ENCODE measurements at regions not wholly inside any gene's neighbourhood (a gene's known extent, or its start where the extent isn't known, plus 50 kb on each side); places are given as distances from the start of the nearest gene placed in this dataset.

DNA sequence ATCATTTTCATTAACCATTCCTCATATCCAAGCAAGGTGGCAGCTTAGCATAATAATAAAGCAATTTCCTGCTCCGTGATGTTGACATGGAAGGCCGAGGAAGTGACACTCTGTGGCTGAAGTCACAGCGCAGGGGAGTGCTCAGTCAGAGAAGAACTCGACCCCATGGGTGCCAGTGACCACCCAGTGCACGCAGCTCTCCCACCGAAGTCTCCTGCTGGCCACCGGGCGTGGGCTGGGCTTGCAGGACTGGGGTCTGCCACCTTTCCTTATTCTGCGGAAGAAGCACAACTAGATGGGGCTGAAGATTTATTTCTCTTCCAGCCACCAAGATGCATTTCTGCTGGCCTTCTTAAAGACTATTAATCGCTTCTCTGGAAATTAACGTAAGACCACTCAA is 132.1 kb upstream of the SPACA7 start:
- Histone ChIP-seq H3K4me1 (no peaks in the 10 kb centered on the region), H3K9me3 (no peaks in the 10 kb centered on the region), H3K27ac (no peak overlapping the region), H3K36me3 (no peaks in the 10 kb centered on the region), H3K4me3 (no peak overlapping the region), H3K27me3 (peaks cover 0 to 34% (median 0%) of the 10 kb centered on the region in 3 donors)
- no peak for DNase-seq
- WGBS, 5 donors = 69 to 82% (median 76%) methylated on average over 11 of the region's 11 CpGs
- no peak for TF ChIP-seq POLR2A (IDR thresholded peaks at IDR 0.05)
- TF ChIP-seq EP300 (IDR thresholded peaks at IDR 0.05) = no peak
- no peak for TF ChIP-seq POLR2AphosphoS5 (IDR thresholded peaks at IDR 0.05)
- TF ChIP-seq, protein P1, sequence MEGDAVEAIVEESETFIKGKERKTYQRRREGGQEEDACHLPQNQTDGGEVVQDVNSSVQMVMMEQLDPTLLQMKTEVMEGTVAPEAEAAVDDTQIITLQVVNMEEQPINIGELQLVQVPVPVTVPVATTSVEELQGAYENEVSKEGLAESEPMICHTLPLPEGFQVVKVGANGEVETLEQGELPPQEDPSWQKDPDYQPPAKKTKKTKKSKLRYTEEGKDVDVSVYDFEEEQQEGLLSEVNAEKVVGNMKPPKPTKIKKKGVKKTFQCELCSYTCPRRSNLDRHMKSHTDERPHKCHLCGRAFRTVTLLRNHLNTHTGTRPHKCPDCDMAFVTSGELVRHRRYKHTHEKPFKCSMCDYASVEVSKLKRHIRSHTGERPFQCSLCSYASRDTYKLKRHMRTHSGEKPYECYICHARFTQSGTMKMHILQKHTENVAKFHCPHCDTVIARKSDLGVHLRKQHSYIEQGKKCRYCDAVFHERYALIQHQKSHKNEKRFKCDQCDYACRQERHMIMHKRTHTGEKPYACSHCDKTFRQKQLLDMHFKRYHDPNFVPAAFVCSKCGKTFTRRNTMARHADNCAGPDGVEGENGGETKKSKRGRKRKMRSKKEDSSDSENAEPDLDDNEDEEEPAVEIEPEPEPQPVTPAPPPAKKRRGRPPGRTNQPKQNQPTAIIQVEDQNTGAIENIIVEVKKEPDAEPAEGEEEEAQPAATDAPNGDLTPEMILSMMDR (IDR thresholded peaks at IDR 0.05) = no peak
- intact Hi-C loops (cut with DNase I; ENCODE audit: low total_unique reads) = no loop called here

DNA sequence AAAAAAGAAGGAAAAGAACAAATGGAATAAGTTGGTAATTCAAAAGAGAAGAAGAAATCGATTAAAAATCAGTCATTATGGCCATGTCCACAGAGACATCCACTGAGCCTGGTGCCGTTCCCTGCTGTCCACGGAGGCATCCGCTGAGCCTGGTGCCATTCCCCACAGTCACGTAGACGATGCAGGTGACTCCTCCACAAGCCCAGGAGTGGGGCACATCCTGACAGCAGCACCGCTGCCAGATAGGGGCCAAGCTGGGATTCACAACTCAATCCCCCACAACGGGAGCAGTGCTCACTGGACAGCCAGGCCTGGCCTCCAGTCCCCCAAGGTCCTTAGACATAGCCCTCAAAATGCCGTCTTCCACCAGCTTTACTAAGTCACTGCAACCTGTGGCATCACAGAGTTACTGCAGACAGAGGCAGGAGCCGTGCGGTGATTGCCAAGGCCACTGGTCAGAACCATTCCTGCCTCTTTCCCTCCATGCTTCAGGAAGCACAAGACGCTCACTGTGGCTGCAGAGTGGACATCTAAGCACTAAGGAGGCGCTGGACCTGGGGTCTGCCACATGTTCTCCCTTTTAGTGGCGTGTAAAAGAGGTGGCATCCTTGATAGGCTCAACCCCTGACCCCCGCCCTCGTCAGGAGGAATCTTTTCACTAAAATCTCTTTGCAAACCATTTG is 131.5 kb upstream of the SPACA7 start:
- no peak overlapping the region for H3K27ac ChIP-seq
- DNase-seq = no peak
- no peaks in the 10 kb centered on the region for H3K4me1 ChIP-seq
- intact Hi-C loops (cut with DNase I; ENCODE audit: low total_unique reads) = no loop called here
- H3K9me3 ChIP-seq = no peaks in the 10 kb centered on the region
- peaks cover 0 to 38% (median 0%) of the 10 kb centered on the region in 3 donors for H3K27me3 ChIP-seq
- WGBS, 5 donors = 83 to 88% (median 86%) methylated on average over 16 of the region's 16 CpGs
- H3K4me3 ChIP-seq = no peak overlapping the region
- TF ChIP-seq POLR2AphosphoS5 (IDR thresholded peaks at IDR 0.05) (no peak), POLR2A (IDR thresholded peaks at IDR 0.05) (no peak), EP300 (IDR thresholded peaks at IDR 0.05) (no peak)
- TF ChIP-seq, protein P1 (IDR thresholded peaks at IDR 0.05) = no peak
- H3K36me3 ChIP-seq = no peaks in the 10 kb centered on the region

GRCh38 chr13:112245179-112245724 is 130.9 kb upstream of the SPACA7 start:
- no peaks in the 10 kb centered on the region for H3K36me3 ChIP-seq
- TF ChIP-seq POLR2A (IDR thresholded peaks at IDR 0.05) (no peak), EP300 (IDR thresholded peaks at IDR 0.05) (no peak), POLR2AphosphoS5 (IDR thresholded peaks at IDR 0.05) (no peak)
- TF ChIP-seq, protein P1 (IDR thresholded peaks at IDR 0.05) = no peak

DNA sequence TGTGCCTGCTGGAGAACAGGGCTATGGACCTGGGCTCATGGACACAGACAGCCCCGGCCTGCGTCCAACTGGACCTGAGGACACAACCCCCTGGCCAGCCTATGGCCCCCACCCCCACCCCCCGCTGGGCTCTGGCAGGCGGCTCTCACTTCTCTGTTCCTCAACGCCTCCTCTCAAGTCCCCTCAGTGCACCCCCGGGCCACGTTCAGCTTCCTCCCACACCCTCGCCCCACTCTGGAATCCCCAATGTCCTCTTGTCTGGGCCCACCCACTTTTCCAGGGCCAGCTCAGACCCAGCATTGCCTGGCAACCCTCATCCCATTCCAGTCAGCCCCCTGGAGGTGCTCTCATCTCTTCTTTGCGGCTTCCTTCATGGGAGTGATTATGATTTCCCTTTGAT is 130.2 kb upstream of the SPACA7 start:
- DNase-seq = no peak
- H3K4me1 ChIP-seq = no peaks in the 10 kb centered on the region
- H3K27me3 ChIP-seq = peaks cover 0 to 49% (median 0%) of the 10 kb centered on the region in 3 donors
- no peak overlapping the region for H3K4me3 ChIP-seq
- no peak overlapping the region for H3K27ac ChIP-seq
- TF ChIP-seq POLR2A (IDR thresholded peaks at IDR 0.05) (no peak), EP300 (IDR thresholded peaks at IDR 0.05) (no peak), POLR2AphosphoS5 (IDR thresholded peaks at IDR 0.05) (no peak)
- TF ChIP-seq, protein P1 (IDR thresholded peaks at IDR 0.05) = no peak
- no peaks in the 10 kb centered on the region for H3K36me3 ChIP-seq
- intact Hi-C loops (cut with DNase I; ENCODE audit: low total_unique reads) = no loop called here
- WGBS, 5 donors = 78 to 89% (median 82%) methylated on average over 9 of the region's 9 CpGs
- H3K9me3 ChIP-seq = no peaks in the 10 kb centered on the region

More at GRCh38 chr13:112245179-112245724, 130.9 kb upstream of the SPACA7 start:
- Histone ChIP-seq H3K9me3 (no peaks in the 10 kb centered on the region), H3K27me3 (peaks cover 0 to 42% (median 0%) of the 10 kb centered on the region in 3 donors), H3K4me3 (no peak overlapping the region), H3K27ac (no peak overlapping the region), H3K4me1 (no peaks in the 10 kb centered on the region)
- no peak for DNase-seq
- 82 to 89% (median 88%) methylated on average over 23 to 25 of the region's 25 CpGs for WGBS, 5 donors
- intact Hi-C loops (cut with DNase I; ENCODE audit: low total_unique reads) = no loop called here
